GM18519 (cell line): ENCODE measurements at regions not wholly inside any gene's neighbourhood (a gene's known extent, or its start where the extent isn't known, plus 50 kb on each side); places are given as distances from the start of the nearest gene placed in this dataset.
"Not testable (repeated sequence)": the region's sequence is repeated elsewhere in the genome, so short reads cannot be mapped to it uniquely, and the experiment has no call there.

ENCODE experiments used
- ATAC-seq: cut with Tn5 transposase; IDR thresholded peaks from one replicate; pipeline ENCODE4 v1.9.1; 2021; ENCODE audit warnings: mild to moderate bottlenecking, moderate library complexity; ENCODE audit not compliant: unreplicated experiment, low FRiP score

DNA sequence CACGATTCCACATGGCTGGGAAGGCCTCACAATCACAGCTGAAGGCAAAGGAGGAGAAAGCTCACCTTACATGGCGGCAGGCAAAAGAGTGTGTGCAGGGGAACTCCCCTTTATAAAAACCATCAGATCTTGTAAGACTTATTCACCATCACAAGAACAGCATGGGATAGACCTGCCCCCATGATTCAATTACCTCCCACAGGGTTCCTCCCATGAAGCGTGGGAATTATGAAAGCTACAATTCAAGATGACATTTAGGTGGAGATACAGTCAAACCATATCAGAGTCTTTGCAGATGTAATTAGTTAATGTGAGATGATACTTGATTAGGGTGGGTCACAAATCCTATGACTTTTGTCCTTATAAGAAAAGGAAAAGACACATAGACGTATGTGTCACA, 688.9 kb downstream of the GBE1 start:
- ATAC-seq: no peak

DNA sequence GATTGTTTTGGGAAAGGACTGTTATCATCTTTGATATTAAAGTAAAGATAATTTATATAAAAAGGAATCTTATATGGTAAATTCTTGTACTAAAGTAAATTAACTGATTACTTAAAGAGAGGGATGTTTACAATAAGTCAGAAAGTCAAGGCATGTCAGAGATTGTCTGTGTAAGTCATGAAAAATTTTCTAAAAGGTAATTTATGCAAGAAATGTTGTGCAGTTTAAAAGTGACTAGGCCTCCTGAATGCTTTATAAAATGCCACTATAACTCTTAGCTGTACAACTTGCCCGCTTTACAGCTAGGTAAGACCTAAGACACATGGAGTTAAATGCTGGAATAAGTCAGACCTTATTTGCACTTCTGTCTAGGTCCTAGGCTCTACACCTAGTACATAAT, 692.9 kb downstream of the GBE1 start:
- no peak for ATAC-seq

DNA sequence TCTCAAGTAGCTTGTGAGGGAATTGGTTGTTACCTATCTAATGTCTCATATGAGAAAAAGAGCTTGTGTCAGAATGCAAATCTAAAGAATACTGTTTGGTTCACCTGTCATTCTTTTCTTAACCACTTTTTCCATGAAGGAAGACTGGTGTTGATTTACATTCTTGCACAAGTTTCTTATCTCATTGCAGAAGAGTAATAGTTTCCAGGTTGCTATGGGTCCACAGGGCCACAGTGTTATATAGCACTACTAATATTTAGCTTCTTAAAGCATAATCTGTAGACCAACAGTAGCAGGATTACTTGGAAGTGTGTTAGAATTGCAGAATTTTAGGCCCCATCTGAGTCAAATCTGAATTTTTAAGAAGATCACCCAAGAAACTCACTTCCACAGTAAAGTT, 697.5 kb downstream of the GBE1 start:
- no peak for ATAC-seq

DNA sequence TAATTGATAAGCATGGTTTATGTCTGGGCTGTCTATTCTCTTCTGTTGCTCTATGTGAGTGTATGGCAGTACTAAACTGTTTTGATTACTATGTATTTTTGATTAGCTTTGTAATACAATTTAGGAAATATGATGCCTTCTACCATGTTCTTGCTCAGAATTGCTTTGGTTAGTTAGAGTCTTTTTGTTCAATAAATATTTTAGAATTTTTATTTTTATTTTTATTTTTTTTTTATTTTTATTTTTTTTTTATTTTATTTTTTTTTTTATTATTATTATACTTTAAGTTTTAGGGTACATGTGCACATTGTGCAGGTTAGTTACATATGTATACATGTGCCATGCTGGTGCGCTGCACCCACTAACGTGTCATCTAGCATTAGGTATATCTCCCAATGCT, 710.3 kb downstream of the GBE1 start:
- ATAC-seq: not testable (repeated sequence)

DNA sequence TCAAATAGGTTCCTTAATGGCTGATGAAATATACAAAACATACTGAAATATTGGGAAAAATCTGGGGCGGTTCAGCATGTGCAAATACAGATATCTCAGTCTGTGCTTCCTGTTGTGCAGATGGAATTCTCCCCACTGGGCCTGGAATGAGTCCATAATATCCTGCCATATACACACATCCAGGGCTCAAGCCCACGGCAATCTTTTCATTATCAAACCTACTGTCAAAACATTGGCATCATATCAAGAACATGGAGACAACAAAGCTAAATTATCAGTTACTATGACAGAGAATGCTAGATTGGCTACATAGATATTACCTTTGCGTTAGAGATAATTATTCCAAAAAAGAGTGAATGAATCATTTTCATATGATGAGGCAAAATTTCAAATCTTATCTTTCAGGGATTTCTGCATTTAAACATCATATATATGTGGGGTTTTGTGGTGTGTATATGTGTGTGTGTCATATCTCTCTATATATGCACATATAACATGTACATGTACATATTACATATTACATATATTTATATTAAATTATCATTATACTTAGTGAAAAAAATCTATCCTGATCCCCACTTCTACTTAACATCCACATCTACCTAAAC, 713.3 kb downstream of the GBE1 start:
- ATAC-seq: no peak

DNA sequence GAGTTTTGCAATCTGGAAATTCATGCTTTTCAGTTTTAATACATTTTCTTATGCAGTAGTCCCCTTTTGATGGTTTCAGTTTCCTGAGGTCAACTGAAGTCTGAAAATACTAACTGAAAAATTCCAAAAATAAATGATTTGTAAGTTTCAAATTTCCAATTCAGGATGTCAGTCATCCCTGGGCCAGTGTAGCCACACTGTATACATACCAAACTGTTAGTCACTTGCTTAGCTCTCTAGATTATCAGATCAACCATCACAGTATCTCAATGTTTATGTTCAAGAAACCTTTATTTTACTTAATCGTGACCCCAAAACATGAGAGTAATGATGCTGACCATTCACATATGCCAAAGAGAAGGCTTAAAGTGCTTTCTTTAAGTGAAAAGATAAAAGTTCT, 715.5 kb downstream of the GBE1 start:
- ATAC-seq: no peak

DNA sequence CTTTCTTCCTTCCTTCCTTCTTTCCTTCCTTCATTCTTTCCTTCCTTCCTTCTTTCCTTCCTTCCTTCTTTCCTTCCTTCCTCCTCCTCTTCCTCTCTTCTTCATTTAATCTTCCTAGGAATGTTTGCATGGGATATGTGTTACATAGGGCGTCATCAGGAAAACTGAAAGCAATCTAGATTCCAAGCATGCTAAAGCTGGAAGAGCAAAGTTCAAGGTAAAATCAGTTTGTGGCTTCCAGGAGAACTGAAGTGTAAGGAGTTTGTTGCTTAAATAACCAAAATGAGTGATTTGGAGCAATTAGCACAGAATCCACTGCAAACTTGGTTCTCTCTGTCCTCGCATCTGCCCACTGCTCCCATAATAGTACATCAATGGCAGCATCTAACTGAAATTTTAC, 716.2 kb downstream of the GBE1 start:
- ATAC-seq: no peak

DNA sequence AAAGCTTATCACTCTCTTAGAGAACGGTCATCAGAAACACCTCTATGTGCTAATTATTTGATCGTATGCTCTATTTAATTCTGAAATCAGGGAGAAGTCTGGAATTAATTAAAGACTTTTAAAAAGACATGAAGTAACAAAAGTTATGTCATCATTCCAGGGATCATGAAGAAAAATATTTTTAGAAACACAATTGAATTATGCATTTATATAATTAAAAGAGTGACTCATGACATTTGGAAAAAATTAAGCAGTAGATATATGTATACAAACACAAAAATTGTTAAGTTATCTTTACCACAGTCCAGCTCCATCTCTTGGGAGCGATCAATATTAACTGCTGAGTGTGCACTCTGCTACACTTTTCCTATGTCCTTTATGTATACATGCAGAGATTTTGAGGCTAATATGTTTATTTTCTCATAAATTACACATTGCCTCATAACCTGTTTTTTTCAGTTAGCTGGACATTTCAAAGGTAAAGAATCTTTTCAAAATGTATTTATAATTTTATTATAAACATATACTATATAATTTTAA, 717.7 kb downstream of the GBE1 start:
- no peak for ATAC-seq

DNA sequence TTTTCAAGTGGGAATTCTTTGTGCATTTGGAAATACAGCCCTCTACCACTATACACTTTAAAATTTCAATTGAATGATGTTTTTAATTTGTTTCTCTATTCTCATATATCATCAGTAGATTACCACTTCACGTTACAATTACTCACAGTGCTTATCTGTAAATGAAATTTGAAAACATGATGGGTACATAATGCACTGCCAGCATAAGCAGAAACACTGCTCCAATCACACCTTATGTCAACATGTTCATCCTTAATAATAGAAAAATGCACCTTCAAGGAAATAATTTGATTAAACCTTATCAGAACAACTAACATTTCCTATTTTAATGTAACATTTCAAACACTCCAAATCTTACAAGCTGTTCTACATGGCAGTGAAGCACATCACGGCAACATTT, 718.4 kb downstream of the GBE1 start:
- ATAC-seq: no peak

DNA sequence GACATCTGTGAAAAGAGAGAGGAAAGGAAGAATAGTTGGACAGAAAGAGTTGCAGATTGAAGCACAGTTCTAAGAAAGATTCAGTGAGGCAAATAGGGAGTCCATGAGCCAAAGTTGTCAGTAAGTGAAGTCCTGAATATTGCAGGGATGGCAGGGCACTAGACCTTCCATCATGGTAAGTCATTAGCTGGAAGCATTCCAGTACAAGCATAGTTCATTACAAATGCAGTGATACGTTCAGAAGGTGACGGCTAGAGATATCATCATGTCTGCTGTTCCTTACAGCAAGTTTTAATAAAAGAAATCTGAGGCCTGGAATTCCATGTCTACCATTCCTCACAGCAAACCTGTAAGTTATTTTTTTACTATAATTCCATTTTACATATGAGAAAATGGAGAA, 720.1 kb downstream of the GBE1 start:
- no peak for ATAC-seq

DNA sequence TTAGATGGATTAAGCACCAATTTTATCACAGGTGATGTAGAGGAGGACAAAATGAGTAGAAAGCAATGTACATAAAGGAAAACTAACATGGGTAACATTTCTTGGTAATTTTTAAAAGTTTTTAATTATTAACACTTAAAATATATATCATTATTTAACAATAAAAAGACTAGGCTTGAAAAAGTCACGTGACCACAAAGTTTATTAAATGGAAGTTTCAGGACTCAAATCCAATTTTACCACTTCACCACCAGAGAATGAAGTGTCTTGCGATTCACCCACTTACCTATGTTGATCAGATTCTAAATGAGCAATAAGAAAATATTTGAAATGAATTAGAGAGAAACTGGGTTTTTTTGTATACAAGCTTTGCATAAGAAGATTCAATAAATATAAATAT, 721.3 kb downstream of the GBE1 start:
- no peak for ATAC-seq

DNA sequence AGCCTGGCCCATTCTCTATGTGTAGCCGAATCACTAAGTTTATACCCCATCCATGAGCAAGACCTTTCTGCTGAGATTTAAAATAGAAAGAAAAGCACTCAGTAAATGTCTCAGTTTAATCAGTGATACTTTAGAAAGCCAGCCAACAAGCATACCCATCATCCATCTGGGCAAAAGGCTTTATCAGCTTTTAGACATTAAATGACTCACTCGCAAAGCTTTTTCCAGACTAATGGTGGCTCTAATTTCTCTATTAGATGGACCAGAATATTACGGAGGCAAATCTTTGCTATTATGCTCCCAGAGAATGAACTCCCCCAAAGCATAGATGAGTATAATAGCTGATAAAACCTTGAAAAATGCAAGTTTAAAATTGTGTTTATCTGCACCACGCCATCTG, 727.8 kb downstream of the GBE1 start:
- ATAC-seq: no peak

DNA sequence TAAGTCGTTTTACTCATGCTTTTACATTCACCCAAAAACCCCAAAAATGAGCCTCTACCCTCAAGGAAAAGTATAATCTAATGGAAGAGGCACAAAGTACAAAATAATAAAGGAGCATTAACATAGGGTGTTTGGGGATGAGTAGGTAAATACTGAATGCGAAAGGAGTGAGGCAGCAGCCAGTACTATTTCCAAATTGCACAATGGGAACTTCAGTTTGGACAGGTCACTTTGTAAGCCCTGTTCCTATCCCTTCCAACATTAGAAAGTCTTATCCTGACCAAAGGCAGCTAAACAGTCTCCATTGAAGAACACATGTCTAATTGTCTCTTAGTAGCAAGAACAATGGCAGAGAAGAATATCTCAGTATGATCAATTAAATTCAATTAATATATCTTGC, 728.3 kb downstream of the GBE1 start:
- no peak for ATAC-seq

DNA sequence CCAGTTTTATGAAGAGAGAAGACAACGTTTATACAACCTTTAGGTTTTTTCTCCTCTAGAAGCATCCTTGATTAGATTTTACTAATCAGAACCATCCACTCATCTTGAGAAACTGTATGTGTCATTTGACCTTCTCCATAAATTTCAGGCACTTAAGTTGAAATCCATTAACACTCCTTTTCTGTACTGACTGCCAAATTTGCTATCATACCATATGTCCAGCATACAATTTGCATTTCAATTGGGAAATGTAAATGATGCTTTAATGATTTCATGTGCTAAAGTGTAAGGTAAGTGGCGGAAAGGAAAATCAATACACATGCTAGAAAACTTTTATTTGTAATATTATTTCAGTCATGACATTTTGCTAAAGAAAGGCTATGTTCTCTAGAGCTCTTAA, 731.6 kb downstream of the GBE1 start:
- ATAC-seq: no peak

DNA sequence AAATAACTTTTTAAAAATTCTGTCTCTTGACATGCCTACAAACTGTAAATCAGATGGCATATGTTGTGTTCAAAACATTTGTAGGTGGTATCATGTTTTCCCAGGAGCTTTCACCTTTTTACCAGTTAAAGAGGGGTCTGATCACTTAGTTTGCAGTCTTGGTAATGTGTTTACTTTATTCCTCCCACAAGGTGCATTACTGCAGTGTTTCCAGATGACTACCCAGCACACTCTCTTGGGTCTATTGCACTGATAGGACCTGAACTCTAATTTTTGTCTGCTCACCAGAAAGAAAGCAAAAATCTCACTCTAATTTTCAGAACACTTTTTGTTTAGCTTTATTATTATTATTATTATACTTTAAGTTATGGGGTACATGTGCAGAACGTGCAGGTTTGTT, 734.1 kb downstream of the GBE1 start:
- no peak for ATAC-seq

DNA sequence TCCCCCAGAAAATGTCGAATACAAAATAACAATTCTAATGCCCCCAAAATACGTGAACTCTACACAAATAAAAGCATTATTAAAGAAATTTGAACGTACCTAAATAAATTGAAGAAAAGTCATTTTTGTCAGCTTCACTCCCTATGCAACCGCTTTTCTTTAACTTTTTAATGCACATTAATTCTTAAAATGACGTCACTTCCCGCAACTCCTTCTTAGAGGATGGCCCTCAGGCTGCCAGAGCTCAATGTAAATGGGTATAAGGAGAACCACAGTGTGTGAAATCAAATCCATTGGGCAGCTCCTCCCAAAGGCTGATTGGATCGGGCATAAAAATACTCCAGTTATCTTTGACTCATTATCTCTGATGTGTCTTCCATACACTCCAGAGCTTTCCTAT, 736.9 kb downstream of the GBE1 start:
- ATAC-seq: no peak

DNA sequence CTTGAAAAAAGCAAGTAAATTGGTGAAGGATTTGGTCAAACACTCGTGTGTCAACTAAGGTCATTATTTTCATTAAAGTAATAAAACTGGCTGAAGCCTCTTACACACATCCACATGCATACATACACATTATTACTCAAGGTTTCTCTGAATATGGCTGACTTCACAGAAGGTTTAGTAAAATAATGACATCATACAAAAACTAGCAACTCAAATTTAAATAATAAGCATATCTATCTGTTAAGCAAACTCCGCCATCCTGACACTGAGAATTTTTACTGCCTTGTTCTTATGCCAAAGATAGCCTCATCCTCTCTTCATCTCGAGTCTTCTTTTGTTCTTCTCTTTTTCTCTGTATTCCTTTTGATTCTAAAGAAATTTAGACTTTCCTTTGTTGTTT, 739.1 kb downstream of the GBE1 start:
- ATAC-seq: no peak

DNA sequence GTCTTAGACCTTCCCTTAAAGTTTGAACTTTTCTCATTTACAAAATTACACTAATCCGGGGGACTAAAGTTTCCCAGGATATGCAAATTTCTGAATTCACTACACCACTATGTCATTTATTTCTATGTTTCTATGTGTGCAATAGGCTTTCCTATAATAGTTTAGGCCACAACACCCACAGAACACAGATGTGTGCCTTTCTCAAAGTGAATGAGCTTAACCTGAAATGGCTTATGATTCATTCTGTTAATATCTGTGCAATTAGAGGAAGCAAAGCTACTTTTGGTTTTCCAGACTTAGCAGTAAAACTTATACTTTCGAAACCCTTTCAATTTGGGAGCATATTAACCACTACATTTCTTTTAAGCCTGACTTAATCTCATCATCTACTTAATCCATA, 748.1 kb downstream of the GBE1 start:
- ATAC-seq: no peak

DNA sequence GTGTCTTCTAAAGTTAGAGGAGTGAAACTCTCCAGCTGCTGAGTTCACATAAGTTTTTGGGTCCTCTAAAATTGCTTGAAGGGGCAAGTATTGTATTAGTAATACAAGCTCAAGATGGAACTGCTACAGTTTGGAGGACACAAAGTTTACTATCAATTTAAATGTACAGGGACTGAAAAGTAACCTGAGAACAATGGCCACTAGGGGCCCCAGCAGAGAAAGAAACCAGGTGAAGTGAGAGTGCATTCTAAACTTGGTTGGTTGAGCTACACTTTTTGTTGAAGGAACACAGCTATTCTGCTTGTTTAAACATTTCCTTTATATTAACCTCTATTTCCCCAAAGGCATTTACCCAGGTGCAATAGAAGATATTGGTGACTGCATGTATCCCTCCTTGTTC, 755.5 kb downstream of the GBE1 start:
- no peak for ATAC-seq

DNA sequence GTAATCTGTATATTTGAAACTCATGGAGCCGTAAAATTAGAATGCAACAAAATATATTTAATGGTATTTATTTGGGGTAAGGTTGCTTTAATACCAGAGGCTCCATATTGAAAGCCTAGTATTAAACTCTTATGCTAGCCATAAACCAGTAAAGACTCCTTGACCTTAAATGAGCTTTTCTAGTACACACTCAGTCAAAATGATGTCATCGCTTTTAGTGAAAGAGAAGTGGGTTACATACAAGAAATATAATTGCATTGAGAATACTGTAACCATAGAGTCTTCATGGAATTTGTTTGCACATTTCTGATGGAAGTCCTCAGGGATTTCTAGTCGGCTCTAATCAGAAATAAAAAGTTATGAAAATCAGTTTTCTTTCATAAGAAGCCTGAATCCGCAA, 757.6 kb downstream of the GBE1 start:
- no peak for ATAC-seq

DNA sequence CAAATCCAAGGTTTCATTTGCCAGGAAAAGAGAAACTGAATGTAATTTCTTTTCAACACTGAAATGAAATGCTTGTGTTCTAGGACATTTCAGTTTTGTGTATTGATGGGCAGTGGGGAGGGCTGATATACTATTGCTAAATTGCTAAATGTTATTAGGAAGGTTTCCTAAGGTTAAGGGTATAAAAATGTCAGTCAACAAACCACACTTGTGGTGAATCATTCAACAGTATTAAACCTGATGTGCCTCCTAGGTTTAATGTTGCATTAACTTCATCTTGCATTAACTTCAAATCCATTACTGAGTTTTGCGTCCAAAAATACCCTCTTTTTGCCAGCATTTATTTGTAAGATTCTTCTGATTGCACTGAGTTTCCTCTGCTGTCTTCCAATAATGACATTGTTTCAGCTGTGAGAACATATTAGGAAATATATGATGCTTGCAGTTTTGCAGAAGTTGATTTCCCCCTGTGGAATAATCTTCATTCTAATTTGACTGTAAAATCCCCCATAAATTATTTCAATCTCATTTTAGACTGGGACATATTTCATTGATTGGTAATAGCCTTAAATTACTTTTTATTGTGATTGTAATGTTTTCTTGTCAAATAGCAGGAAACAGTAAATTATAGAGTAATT, 758.3 kb downstream of the GBE1 start:
- ATAC-seq: no peak

DNA sequence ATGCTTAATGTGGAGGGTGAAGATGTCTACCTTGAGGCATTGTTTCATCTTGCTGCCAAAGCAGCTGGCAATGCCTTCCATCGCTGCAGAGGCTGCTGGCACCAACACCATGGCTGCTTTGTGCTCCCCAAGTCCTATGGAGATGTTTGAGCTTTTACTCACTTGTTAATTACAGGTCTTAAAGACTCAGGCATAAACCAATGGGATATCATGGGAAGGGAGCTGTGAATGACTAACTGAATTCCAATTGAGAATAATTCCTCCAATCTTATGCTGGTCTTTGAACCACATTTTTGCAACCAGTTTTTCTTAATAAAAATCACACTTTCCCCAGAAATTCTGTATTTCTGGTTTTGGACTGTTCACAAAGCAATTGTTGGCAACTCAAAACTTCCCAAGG, 762.0 kb downstream of the GBE1 start:
- no peak for ATAC-seq

DNA sequence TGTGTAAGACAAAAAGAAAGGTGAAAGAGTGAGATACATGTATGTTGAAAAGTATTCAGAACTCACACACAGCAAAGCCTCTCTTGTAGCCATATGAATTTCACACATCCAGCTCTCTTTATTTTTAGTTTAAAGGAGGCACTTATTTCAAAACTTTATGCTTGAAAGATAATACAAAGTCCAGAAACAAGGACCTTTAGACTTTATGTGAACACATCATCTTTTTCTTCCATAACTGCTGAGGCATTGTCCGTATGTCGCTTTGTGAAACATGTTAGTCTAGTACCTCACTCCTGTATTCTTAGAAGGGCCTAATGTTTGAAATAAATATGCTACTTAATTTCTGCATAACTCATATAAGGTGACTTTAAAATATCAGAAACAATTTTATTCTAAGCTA, 763.4 kb downstream of the GBE1 start:
- ATAC-seq: no peak
